ENCODE measurements at regions not wholly inside any gene's neighbourhood (a gene's known extent, or its start where the extent isn't known, plus 50 kb on each side); places are given as distances from the start of the nearest gene placed in this dataset.

DNA sequence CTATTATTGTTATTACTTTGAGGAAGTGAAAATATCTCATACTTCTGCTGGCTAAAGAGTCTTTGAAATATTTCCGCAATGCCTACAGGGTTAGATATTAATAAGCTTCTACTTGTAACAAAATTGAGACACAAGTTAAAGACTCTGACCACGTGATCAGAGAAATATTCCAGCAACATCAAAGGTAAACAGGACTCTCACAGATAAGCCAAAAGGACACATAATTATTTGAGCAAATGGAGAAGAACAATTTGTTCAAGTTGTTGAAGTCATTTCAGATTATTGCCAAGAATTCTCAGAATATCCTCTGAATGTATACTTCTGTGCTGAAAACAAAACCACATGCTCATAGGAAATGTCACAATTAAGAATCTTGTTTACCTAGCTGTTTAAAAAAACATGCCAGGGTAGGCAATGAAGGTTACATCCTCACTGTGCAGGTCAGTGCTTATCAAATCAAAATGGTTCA lies 225.8 kb upstream of the ALCAM start:
- TF ChIP-seq EZH2 (IDR thresholded peaks at IDR 0.05; ENCODE audit: borderline replicate concordance, insufficient read depth, low read length, poor library complexity, severe bottlenecking) (no peak), CTCF (IDR thresholded peaks at IDR 0.05; ENCODE audit: poor library complexity, severe bottlenecking) (no peak)
